GM12873 (cell line): ENCODE measurements at regions not wholly inside any gene's neighbourhood (a gene's known extent, or its start where the extent isn't known, plus 50 kb on each side); places are given as distances from the start of the nearest gene placed in this dataset.

ENCODE experiments used
- TF ChIP-seq, protein P1 (sequence below): IDR thresholded peaks from 2 replicates; pipeline ENCODE4 v1.5.1; 2012; ENCODE audit warnings: low read depth, mild to moderate bottlenecking, moderate library complexity, low read length, control low read depth; ENCODE audit not compliant: insufficient read depth; ENCODE audit errors: missing control alignments

- TF ChIP-seq, protein P1, sequence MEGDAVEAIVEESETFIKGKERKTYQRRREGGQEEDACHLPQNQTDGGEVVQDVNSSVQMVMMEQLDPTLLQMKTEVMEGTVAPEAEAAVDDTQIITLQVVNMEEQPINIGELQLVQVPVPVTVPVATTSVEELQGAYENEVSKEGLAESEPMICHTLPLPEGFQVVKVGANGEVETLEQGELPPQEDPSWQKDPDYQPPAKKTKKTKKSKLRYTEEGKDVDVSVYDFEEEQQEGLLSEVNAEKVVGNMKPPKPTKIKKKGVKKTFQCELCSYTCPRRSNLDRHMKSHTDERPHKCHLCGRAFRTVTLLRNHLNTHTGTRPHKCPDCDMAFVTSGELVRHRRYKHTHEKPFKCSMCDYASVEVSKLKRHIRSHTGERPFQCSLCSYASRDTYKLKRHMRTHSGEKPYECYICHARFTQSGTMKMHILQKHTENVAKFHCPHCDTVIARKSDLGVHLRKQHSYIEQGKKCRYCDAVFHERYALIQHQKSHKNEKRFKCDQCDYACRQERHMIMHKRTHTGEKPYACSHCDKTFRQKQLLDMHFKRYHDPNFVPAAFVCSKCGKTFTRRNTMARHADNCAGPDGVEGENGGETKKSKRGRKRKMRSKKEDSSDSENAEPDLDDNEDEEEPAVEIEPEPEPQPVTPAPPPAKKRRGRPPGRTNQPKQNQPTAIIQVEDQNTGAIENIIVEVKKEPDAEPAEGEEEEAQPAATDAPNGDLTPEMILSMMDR, result no peak
Observed at GRCh38 chr9:87096506-87096905, 149.2 kb upstream of the GAS1 start.

DNA sequence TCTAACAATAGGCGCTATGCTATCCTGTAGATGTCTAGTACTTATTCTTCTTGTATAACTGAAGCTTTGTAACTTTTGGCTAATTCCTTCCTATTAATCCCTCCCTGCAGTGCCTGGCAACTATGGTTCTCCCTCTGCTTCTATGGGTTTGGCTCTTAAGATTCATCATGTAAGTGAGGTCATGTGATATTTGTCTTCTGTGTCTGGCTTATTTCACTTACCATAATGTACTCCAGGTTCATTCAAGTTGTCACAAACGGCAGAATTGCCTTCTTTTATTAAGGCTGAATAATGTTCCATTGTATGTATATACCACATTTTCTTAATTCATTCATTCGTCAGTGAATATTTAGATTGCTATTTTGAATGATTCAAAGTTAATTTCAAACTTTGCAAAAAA, 149.9 kb upstream of the GAS1 start:
- TF ChIP-seq, protein P1, result no peak

DNA sequence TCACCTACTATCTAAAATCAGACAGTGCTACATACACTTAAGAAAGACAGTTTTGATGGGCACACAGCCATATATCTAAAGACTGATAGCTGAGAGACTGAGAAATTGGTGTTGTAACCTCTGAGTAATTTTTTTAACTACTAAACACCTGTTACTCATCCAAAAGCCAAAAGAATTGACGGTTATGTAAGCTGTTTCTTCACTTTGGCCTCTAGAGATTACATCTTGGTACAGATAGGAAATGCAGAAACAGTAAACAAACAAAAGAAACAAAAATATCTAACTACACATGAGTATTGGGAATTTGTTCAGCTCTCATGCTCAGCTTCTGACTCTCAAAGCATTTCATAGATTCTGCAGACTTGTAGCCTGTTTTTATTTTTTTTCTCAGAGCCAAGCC, 152.1 kb upstream of the GAS1 start:
- TF ChIP-seq, protein P1, result no peak

- TF ChIP-seq, protein P1, result no peak
Observed at GRCh38 chr9:87100001-87100400, 152.7 kb upstream of the GAS1 start.

GRCh38 chr9:87102126-87102525, 154.8 kb upstream of the GAS1 start:
- TF ChIP-seq, protein P1, result no peak

GRCh38 chr9:87107072-87107471, 159.8 kb upstream of the GAS1 start:
- TF ChIP-seq, protein P1, result peak; percentile 25

DNA sequence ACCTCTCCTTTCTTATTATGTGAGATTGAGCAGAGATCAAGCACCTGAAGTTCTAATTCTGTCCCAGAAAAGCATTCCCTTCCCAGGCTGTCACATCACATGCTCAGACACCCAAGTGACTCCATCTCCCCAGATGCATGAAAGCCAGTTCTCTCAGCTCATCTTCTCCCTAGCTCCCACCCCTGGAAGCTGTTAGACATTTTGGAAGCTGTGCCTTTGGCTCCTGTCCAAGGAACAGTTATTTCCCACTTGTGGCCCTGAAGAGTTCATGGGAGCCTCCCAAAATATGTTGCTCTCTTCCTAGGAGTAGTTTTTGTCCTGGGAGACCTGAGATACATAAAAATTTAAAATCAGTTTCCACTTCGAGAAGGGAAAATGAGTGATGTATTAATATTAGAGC, 161.4 kb upstream of the GAS1 start:
- TF ChIP-seq, protein P1, result no peak
